Hepatocyte (in vitro differentiated cells): ENCODE measurements at regions not wholly inside any gene's neighbourhood (a gene's known extent, or its start where the extent isn't known, plus 50 kb on each side); places are given as distances from the start of the nearest gene placed in this dataset.

Experiments used
- CTCF ChIP-seq: fragments of 200-600 bp; sonication (generic); IDR thresholded peaks from 2 replicates; pipeline ENCODE4 v1.5.1; 2016; ENCODE audit warnings: antibody characterized with exemption, mild to moderate bottlenecking; ENCODE audit not compliant: poor library complexity
- EZH2 ChIP-seq: fragments of 200-600 bp; sonication (generic); IDR thresholded peaks from 2 replicates; pipeline ENCODE4 v1.6.1; 2016; ENCODE audit warnings: antibody characterized with exemption, mild to moderate bottlenecking, borderline replicate concordance
- EZH2phosphoT487 ChIP-seq: fragments of 200-600 bp; sonication (generic); IDR thresholded peaks from one replicate; pipeline ENCODE4 v1.6.1; 2018; ENCODE audit warnings: antibody characterized with exemption, mild to moderate bottlenecking, low read depth, moderate library complexity; ENCODE audit not compliant: unreplicated experiment, severe bottlenecking

- no peak for TF ChIP-seq EZH2
- no peak for TF ChIP-seq CTCF
- no peak for TF ChIP-seq EZH2phosphoT487
These were observed 147.0 kb upstream of the B3GAT1 start for GRCh38 chr11:134558916-134559601.
